NCI-H1417 treated with DMSO at 0.1 percent for 48 hours (cell line): ENCODE measurements at regions not wholly inside any gene's neighbourhood (a gene's known extent, or its start where the extent isn't known, plus 50 kb on each side); places are given as distances from the start of the nearest gene placed in this dataset.
"Not testable (repeated sequence)": the region's sequence is repeated elsewhere in the genome, so short reads cannot be mapped to it uniquely, and the experiment has no call there.

Experiments used
- DNase-seq: peaks from one replicate; lab custom pipeline; 2025; lab: John Stamatoyannopoulos, UW

DNA sequence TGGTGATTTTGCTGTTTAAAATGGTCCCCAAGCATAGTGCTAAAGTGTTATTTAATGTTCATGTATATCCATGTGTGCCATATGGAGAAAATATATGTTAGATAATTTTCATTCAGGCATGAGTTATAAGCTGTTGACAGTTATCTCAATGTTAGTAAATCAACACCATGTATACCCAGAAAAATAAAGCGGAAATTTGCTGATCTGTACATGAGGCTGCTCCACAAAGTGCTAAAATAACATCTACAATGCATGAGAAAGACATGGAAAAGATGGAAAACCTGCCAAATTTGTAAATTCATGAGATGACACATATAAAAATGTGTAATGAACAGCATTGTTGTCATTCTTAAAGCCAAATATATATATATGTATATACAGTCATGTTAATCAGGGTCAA, 1199.2 kb downstream of the FSCB start:
- no peak for DNase-seq

DNA sequence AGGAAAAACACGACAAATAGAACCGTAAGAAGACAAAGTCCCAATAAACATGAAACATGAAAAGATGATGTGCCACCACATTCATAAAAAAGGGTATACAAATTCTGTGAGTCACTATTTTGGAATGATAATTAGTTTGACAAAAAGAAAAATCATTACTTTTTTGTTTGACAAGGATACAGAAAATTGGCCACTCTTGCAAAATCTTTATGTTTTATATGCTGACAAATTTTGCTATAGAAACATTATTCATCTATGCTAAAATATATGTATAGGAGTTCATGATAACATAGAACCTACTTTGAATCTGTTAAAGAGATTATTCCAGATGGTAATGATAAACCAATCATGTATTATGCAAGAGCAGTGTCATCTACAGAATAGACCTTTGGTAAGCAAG, 1201.0 kb downstream of the FSCB start:
- DNase-seq = no peak

GRCh38 chr14:43297794-43298193, 1209.3 kb downstream of the FSCB start:
- DNase-seq = no peak

DNA sequence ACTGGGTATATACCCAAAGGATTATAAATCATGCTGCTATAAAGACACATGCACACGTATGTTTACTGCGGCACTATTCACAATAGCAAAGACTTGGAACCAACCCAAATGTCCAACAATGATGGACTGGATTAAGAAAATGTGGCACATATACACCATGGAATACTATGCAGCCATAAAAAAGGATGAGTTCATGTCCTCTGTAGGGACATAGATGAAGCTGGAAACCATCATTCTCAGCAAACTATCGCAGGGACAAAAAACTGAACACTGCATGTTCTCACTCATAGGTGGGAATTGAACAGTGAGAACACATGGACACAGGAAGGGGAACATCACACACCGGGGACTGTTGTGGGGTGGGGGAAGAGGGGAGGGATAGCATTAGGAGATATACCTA, 1211.0 kb downstream of the FSCB start:
- not testable (repeated sequence) for DNase-seq

GRCh38 chr14:43285575-43285974, 1221.5 kb downstream of the FSCB start:
- no peak for DNase-seq

- DNase-seq = no peak
Observed at GRCh38 chr14:43260056-43260455, 1247.0 kb downstream of the FSCB start.

DNA sequence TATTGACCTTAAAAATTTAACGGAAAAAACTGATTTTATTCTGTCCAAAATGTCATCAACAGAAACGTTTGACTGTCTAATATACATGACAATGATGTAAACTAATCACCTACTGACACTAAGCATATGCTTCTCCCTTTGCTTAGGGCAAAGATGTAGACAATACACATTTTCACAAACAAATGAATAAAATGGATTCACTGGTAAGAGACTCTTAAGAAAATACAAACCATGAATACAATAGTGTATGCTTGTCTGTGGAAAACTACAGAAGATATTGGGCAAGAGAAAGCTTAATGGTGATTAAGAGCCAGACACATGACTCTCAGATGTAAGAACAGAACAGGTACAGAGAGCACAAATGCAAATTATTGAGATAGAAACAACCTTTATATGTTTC, 1248.7 kb downstream of the FSCB start:
- DNase-seq = no peak

DNA sequence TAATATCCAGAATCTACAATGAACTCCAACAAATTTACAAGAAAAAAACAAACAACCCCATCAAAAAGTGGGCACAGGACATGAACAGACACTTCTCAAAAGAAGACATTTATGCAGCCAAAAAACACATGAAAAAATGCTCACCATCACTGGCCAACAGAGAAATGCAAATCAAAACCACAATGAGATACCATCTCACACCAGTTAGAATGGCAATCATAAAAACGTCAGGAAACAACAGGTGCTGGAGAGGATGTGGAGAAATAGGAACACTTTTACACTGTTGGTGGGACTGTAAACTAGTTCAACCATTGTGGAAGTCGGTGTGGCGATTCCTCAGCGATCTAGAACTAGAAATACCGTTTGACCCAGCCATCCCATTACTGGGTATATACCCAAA, 1250.1 kb downstream of the FSCB start:
- DNase-seq = not testable (repeated sequence)

DNA sequence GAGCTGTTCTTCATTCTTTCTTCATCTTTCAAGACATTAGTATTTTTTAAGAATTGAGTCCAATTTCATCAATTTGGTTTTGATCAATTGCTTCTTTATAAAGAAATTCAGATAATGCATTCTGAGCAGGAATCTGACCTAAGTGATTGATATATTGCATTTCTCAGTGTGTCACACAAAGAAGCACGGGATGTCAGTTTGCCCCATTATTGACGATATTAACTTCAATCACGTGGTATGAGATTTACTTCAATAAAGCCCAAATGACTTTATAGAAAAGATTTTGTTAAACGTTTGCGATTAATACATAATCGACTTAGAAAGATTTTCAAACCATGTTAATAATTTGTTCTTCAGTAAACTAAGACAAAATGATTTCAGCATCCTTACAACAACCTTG, 1254.2 kb downstream of the FSCB start:
- no peak for DNase-seq

DNA sequence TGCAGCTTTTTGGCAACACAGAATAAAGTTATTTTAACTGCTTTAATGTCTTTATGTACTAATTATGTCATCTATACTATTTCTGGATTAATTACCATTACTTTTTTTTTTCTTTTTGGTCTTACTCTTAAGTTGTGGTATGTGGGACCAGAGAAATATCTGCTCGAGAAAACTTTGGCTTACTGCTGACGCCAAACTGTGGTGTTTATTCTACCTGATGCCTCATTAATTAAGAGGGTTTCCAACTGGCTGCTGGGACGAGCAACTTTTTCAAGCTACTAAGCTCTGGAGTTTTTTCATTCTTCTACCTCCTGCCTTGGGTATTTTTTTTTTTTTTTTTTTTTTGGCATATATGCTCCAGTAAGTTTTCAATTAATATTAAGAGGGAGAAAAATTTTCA, 1257.5 kb downstream of the FSCB start:
- DNase-seq = no peak

DNA sequence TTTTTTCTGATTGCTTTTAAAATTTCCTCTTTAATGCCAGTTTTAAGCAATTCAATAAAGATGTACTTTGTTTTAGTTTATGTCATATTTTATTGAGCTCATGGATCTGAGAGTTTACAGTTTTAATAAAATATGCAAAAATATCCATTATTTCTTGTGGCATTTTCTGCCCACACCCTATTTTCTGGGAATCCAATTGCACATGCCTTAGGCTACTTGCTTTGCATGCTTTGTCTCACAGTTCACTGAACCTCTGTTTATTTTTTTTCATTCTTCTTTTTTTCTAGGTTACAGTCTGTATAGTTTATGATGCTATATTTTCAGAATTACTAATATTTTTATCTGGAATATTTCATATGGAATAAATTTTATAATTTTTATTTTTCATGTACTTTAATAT, 1258.0 kb downstream of the FSCB start:
- no peak for DNase-seq

DNA sequence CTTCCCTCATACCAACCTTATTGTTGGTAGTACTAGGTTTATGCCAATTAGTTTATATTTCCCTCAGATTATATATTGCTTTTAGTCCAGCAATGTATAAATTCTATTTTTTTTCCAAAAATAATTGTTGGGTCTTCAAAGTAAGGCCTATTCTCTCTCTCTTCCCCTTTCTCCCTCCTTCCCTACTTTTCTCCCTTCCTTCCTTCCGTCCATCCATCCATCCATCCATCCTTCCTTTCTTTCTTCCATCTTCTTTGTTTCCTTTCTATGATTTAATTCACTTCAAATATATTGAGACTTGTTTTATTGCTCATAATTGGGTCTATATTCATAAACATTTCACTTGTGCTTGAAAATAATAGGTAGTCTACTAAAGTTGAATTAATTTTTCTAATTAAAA, 1259.2 kb downstream of the FSCB start:
- no peak for DNase-seq

DNA sequence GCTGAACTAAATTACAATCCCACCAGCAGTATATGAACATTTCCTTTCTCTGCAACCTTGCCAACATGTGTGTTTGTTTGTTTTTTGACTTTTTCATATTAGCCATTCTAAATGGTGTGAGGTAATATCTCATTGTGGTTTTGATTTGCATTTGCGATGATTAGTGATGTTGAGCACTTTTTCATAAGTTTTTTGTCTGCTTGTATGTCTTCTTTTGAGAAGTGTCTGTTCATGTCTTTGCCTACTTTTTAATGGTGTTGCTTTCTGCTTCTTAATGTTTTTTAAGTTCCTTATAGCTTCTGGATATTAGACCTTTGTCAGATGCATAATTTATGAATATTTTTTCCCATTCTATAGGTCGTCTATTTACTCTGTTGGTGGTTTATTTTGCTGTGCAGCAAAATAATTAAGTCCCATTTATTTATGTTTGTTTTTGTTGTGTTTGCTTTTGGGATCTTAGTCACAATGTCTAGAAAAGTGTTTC, 1262.9 kb downstream of the FSCB start:
- no peak for DNase-seq

DNA sequence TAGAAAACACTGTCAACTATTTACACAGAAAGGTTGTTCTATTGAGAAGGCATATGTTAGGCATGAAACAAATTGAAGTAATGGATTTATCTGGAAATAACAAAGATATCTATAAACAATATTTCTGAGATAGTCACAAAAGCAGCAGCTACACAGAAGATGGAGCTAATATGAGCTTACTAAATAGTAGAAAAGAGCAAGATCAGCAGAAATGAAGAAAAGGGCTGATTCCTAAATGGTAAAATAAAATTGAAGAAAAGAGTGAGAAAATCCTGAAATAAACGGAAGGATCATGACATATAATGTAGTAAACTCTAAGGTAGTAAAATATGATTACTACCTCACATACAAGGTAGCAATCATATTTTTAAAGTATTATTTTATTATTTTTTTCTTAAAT, 1263.9 kb downstream of the FSCB start:
- DNase-seq = no peak

DNA sequence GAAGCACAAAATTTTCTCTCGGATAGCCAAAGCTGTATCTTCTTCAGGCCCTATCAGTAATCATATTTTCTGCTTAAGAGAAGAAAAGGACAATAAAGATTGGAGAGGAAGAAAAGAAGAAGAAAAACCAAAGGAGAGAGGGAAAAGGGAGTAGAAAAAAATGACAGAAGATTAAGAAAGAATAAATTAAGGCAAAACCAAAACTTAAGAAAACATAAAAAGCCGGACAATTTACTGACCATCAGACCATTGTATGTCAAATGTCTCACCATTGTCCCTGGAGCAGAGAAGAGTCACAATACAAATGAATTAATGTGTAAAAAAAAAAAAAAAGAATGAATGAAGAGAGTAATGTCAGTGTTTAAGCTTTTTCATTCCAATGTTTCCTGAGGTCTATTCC, 1274.8 kb downstream of the FSCB start:
- DNase-seq = no peak

DNA sequence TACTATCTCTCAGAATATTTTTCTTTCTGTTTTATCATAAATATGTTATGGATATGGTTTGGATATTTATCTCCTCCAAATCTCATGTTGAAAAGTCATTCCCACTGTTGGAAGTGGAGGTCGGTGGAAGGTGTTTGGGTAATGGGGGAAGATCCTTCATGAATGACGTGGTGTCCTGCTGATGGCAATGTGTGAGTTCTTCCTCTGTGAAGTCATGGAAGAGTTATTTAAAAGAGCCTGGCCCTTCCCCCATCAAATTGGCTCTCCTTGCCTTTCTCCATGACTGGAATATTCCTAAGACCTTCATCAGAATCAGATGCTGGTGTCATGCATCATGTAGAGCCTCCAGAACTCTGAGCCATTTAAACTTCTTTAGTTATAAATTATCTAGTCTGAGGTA, 1291.6 kb downstream of the FSCB start:
- DNase-seq = no peak

DNA sequence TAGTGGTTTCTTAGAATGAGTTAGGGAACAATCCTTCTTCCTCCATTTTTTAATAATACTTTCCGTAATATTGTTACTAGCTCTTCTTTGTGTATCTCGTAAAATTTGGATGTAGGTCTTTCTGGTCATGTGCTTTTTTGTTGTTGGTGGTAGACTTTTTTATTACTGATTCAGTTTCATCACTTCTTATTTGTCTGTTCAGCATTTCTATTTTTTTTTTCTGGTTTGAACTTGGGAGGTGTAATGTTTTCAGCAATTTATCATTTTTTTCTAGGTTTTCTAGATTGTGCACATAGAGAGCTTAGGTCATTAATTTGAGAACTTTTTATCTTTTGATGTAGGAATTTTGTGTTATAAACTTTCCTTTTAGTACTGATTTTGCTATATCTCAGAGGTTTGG, 1299.9 kb downstream of the FSCB start:
- DNase-seq = no peak

DNA sequence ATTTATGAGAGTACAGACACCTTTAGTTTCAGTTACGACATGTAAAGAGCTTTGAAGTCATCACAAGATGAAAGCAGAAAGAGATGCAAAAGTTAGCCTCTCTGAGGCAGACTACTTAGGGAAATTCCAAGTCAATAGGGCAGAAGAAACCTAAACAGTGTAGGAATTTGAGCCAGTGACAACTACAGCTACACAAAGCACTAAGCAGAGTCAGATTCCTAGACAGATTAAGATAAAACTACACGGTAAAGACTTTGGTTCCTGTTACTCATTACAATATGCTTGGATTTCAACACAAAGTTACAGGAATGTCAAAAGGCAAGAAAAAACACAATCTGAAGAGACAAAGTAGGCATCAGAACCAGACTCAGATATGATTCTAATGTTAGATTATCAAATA, 1302.3 kb downstream of the FSCB start:
- no peak for DNase-seq

DNA sequence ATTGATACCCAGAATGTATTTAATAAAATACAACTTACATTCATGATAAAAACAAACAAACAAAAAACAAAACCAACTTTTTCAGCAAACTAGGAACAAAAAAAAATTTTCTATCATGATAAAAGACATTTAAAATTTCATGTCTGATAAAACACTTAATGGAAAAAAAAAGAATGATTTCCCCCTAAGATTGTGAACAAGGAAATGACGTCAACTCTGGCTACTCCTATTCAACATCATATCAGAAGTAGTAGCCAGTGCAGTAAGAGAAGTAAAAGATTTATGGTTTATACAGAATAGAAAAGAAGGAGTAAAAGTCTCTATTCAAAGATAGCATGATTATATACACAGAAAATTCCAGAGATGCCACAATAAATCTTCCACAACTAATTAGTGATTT, 1306.6 kb downstream of the FSCB start:
- no peak for DNase-seq

- DNase-seq = no peak
Observed at GRCh38 chr14:43198465-43198864, 1308.6 kb downstream of the FSCB start.

DNA sequence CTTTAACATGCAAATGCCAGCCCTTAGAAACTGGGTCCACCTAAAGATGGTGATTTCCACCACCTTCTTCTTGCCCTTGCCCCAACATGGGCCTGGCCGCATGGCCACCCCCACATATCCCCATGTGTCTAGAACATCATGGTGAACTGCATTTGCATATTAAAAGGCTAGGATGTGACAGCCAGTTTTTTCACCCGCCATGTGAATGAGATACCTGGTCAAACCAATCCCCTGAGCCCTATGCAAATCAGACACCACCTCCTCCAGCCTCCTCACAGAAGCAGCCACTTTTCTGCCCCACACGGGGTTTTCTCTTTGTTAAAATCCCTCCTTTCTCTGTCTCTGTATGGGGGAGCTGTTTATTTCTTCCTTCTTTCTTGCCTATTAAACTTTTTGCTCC, 1322.5 kb downstream of the FSCB start:
- DNase-seq = no peak

- DNase-seq = no peak
Observed at GRCh38 chr14:43183916-43184315, 1323.2 kb downstream of the FSCB start.

- DNase-seq = no peak
Observed at GRCh38 chr14:43175896-43176295, 1331.2 kb downstream of the FSCB start.

- no peak for DNase-seq
Observed at GRCh38 chr14:43172899-43173548, 1334.1 kb downstream of the FSCB start.

DNA sequence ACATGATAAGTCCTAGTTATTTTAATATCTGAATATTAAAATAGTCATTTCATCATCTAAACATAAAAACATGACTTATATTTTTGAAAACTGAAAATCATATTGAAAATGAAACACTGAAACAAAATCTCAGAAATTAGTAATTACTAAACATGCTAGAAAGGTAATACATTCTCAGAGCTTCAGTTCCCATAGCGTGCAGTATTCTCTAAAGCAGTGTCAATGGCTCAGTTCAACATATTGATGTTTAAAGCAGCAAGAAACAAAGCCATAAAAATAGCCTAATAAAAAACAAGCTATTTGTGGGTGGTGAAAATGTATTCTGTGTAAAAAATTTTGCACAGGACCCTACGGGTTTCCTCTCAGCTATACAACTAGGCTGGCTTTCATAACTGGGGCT, 1337.4 kb downstream of the FSCB start:
- no peak for DNase-seq
